ENCODE measurements at regions not wholly inside any gene's neighbourhood (a gene's known extent, or its start where the extent isn't known, plus 50 kb on each side); places are given as distances from the start of the nearest gene placed in this dataset.

DNA sequence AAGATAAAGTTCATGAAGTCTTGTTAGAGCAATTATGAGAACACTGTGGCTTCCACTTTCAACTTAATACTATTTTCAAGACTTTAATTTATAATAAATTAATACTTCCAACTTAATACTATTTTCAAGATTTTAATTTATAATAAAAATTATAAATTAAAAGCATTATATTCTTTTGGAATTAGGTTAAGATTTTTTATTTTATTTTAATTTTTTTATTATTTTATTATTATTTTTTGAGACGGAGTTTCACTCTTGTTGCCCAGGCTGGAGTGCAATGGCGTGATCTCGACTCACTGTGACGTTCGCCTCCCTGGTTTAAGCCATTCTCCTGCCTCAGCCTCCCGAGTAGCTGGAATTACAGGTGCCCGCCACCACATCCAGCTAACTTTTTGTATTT lies 126.0 kb upstream of the GUCY1A1 start:
- no peaks in the 10 kb centered on the region for H3K9me1 ChIP-seq (ENCODE audit: control insufficient read depth, extremely low read depth, insufficient read depth, low read length)
- H3K36me3 ChIP-seq (ENCODE audit: control insufficient read depth in 2 of 2, extremely low read depth in 1 of 2, insufficient read depth in 2 of 2, low read length in 2 of 2): no peaks in the 10 kb centered on the region
- no peak for FAIRE-seq
- H3K4me1 ChIP-seq (ENCODE audit: control insufficient read depth, extremely low read depth, insufficient read depth, low read length): no peaks in the 10 kb centered on the region
- no peaks in the 10 kb centered on the region for H4K20me1 ChIP-seq (ENCODE audit: control insufficient read depth, extremely low read depth, insufficient read depth, low read length)
- H3K9me3 ChIP-seq (ENCODE audit: control insufficient read depth, low read depth, low read length): no peaks in the 10 kb centered on the region
- DNase-seq (ENCODE audit: low read depth, low spot score): no peak
- no peaks in the 10 kb centered on the region for H3K27me3 ChIP-seq (ENCODE audit: control insufficient read depth, extremely low read depth, insufficient read depth, low read length)
- no peak overlapping the region for H3K4me3 ChIP-seq (ENCODE audit: control insufficient read depth in 2 of 3, extremely low read depth in 1 of 3, insufficient read depth in 2 of 3, low read depth in 1 of 3, low read length in 3 of 3)
- dilution Hi-C loops (cut with MboI; ENCODE audit: extremely low pct_ligation_motif_present, low sequenced_read_pairs): no loop called here
- H3K79me2 ChIP-seq (ENCODE audit: control insufficient read depth, insufficient read depth, low read length): no peaks in the 10 kb centered on the region
- no peak overlapping the region for H3K4me2 ChIP-seq (ENCODE audit: control insufficient read depth, extremely low read depth, insufficient read depth, low read depth, low read length)
- no peak overlapping the region for H3K9ac ChIP-seq (ENCODE audit: control insufficient read depth, extremely low read depth, insufficient read depth, low read length)
- no peak overlapping the region for H2AFZ ChIP-seq (ENCODE audit: control insufficient read depth, low read length)
- H3K27ac ChIP-seq (ENCODE audit: control insufficient read depth, insufficient read depth, low read length): no peak overlapping the region
- TF ChIP-seq CTCF (optimal IDR thresholded peaks at IDR 0.05 in 1 of 3, IDR thresholded peaks at IDR 0.05 in 1 of 3, conservative IDR thresholded peaks at IDR 0.05 in 1 of 3; ENCODE audit: extremely low read depth in 1 of 3, insufficient read depth in 2 of 3, low read length in 3 of 3) (no peak), EZH2 (IDR thresholded peaks at IDR 0.05; ENCODE audit: low read length) (no peak)

DNA sequence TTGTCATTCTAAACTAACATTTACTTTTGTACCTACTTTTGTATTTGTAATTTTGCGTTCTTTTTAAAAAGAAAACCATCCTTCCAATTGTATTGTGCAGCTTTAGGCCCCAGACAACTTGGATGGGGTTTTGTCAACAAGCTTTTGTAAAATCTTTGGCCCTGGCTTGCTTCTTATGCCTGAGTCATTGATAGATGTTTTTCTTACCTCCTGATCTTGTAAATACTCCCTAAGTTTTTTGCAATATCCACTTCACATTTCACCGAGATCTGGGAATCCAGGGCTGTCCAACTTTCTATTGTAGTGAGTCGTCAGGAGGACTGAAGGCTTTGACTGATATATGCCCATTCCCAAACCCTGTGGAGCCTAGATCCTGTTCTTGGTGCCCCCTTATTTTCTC lies 126.9 kb upstream of the GUCY1A1 start:
- DNase-seq (ENCODE audit: low read depth, low spot score) (no peak), FAIRE-seq (no peak)
- Histone ChIP-seq H3K27me3 (ENCODE audit: control insufficient read depth, extremely low read depth, insufficient read depth, low read length) (no peaks in the 10 kb centered on the region), H3K79me2 (ENCODE audit: control insufficient read depth, insufficient read depth, low read length) (no peaks in the 10 kb centered on the region), H3K36me3 (ENCODE audit: control insufficient read depth in 2 of 2, extremely low read depth in 1 of 2, insufficient read depth in 2 of 2, low read length in 2 of 2) (no peaks in the 10 kb centered on the region), H3K4me2 (ENCODE audit: control insufficient read depth, extremely low read depth, insufficient read depth, low read depth, low read length) (no peak overlapping the region), H3K4me3 (ENCODE audit: control insufficient read depth in 2 of 3, extremely low read depth in 1 of 3, insufficient read depth in 2 of 3, low read depth in 1 of 3, low read length in 3 of 3) (no peak overlapping the region), H3K27ac (ENCODE audit: control insufficient read depth, insufficient read depth, low read length) (no peak overlapping the region), H3K9me1 (ENCODE audit: control insufficient read depth, extremely low read depth, insufficient read depth, low read length) (no peaks in the 10 kb centered on the region), H4K20me1 (ENCODE audit: control insufficient read depth, extremely low read depth, insufficient read depth, low read length) (no peaks in the 10 kb centered on the region), H3K4me1 (ENCODE audit: control insufficient read depth, extremely low read depth, insufficient read depth, low read length) (no peaks in the 10 kb centered on the region), H3K9ac (ENCODE audit: control insufficient read depth, extremely low read depth, insufficient read depth, low read length) (no peak overlapping the region), H3K9me3 (ENCODE audit: control insufficient read depth, low read depth, low read length) (no peaks in the 10 kb centered on the region), H2AFZ (ENCODE audit: control insufficient read depth, low read length) (no peak overlapping the region)
- dilution Hi-C loops (cut with MboI; ENCODE audit: extremely low pct_ligation_motif_present, low sequenced_read_pairs): no loop called here
- TF ChIP-seq CTCF (optimal IDR thresholded peaks at IDR 0.05 in 1 of 3, IDR thresholded peaks at IDR 0.05 in 1 of 3, conservative IDR thresholded peaks at IDR 0.05 in 1 of 3; ENCODE audit: extremely low read depth in 1 of 3, insufficient read depth in 2 of 3, low read length in 3 of 3): no peak
- TF ChIP-seq EZH2 (IDR thresholded peaks at IDR 0.05; ENCODE audit: low read length): no peak
